ENCODE measurements at regions not wholly inside any gene's neighbourhood (a gene's known extent, or its start where the extent isn't known, plus 50 kb on each side); places are given as distances from the start of the nearest gene placed in this dataset.

DNA sequence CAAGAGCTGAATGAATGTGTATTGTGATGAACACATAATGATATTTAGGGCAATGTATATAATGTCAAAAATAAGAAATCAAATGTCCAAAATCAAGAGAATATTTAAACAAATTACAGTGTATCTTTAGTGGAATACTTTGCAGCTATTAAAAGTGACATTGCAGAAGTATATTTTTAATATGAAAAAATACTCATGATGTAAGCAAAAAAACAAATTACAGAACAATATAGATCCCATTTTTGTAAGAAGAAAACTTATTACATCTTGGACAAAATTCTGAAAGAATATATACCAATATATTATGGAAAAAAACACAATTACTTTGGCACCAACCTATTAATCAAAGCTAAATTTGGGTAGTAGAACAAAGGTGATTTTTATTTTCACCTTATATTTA, 308.2 kb upstream of the NEBL start:
- TF ChIP-seq, protein P1, sequence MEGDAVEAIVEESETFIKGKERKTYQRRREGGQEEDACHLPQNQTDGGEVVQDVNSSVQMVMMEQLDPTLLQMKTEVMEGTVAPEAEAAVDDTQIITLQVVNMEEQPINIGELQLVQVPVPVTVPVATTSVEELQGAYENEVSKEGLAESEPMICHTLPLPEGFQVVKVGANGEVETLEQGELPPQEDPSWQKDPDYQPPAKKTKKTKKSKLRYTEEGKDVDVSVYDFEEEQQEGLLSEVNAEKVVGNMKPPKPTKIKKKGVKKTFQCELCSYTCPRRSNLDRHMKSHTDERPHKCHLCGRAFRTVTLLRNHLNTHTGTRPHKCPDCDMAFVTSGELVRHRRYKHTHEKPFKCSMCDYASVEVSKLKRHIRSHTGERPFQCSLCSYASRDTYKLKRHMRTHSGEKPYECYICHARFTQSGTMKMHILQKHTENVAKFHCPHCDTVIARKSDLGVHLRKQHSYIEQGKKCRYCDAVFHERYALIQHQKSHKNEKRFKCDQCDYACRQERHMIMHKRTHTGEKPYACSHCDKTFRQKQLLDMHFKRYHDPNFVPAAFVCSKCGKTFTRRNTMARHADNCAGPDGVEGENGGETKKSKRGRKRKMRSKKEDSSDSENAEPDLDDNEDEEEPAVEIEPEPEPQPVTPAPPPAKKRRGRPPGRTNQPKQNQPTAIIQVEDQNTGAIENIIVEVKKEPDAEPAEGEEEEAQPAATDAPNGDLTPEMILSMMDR (IDR thresholded peaks at IDR 0.05), result no peak
- TF ChIP-seq POLR2A (IDR thresholded peaks at IDR 0.05), result no peak

All from Peyer's patch (tissue), 4 donors.